BLaER1 treated with 17β-estradiol and CSF1 and Interleukin-3, amounts not matched to agents 10 nM and 100 nM (cell line): ENCODE measurements at regions not wholly inside any gene's neighbourhood (a gene's known extent, or its start where the extent isn't known, plus 50 kb on each side); places are given as distances from the start of the nearest gene placed in this dataset.
"Not testable (repeated sequence)": the region's sequence is repeated elsewhere in the genome, so short reads cannot be mapped to it uniquely, and the experiment has no call there.

Experiments used
- H3K27ac ChIP-seq, 11 experiments: shearing (Covaris generic); formaldehyde crosslinking; 2 replicates each; pipeline ENCODE4 v1.8.1; 2022
- H3K27me3 ChIP-seq, 11 experiments: shearing (Covaris generic); formaldehyde crosslinking; 2 replicates each; pipeline ENCODE4 v1.8.1; 2022
- H3K36me3 ChIP-seq, 11 experiments: shearing (Covaris generic); formaldehyde crosslinking; 2 replicates each; pipeline ENCODE4 v1.8.1; 2022
- H3K4me1 ChIP-seq, 10 experiments: shearing (Covaris generic); formaldehyde crosslinking; 2 replicates each; pipeline ENCODE4 v1.8.1; 2022
- H3K4me2 ChIP-seq, 11 experiments: shearing (Covaris generic); formaldehyde crosslinking; 2 replicates each; pipeline ENCODE4 v1.8.1; 2022
- H3K4me3 ChIP-seq, 10 experiments: shearing (Covaris generic); formaldehyde crosslinking; 2 replicates each; pipeline ENCODE4 v1.8.1; 2022
- H3K9ac ChIP-seq, 11 experiments: shearing (Covaris generic); formaldehyde crosslinking; 2 replicates each; pipeline ENCODE4 v1.8.1; 2022
- H3K9me3 ChIP-seq, 11 experiments: shearing (Covaris generic); formaldehyde crosslinking; replicated peaks in 1 of 11; 2 replicates each; pipeline ENCODE4 v1.8.1; 2022
- H4K20me1 ChIP-seq, 11 experiments: shearing (Covaris generic); formaldehyde crosslinking; 2 replicates each; pipeline ENCODE4 v1.8.1; 2022
- Cebpa-rat ChIP-seq, 11 experiments: shearing (Covaris generic); IDR thresholded peaks; 2 replicates each; pipeline ENCODE4 v1.8.1; 2022

DNA sequence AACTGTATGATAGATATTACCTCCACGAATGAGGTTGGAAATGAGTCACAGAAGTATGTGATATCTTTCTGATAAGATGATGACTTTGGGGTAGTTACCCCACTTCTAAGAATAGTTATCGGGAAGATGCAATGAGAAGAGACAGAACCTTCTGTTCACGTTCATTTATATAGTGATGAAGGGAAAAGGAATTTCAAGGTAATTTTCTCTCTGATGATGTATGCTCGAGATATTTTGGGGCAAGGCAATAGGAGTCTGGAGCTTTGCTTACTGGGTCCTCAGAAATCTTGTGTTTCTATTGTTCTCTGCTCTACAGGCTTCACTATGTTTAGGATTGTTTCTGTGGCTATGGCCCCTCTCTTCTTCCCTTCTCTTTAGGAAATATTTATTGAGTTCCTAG lies 1389.6 kb downstream of the CDH8 start:
- TF ChIP-seq Cebpa-rat (IDR thresholded peaks at IDR 0.05) = no peak
- no peak overlapping the region for H3K4me3 ChIP-seq
- H3K27me3 ChIP-seq = no peaks in the 10 kb centered on the region
- no peaks in the 10 kb centered on the region for H3K4me1 ChIP-seq
- no peak overlapping the region for H3K4me2 ChIP-seq
- no peaks in the 10 kb centered on the region for H4K20me1 ChIP-seq
- H3K9ac ChIP-seq = no peak overlapping the region
- no peak overlapping the region for H3K27ac ChIP-seq
- H3K9me3 ChIP-seq = no peaks in the 10 kb centered on the region
- no peaks in the 10 kb centered on the region for H3K36me3 ChIP-seq

DNA sequence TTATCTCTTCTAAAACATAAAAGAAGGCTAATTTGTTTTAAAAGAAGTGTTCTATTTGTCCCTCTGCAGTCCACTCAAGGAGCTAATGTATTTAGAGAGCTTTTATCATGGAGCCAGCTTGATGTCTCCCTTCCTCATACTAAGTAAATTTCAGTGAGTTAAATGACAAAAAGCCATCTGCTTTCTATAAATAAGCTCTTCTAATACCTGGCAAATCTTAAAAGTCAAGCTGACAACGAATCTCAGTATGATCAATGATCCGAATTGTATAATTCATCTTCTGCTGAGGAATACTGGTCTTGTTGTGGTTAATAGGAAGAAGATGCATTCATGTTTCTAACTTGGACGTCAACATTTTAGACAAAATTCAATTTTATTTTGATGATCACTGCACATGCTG lies 1390.7 kb downstream of the CDH8 start:
- Histone ChIP-seq H3K27ac (no peak overlapping the region), H3K27me3 (no peaks in the 10 kb centered on the region), H3K4me2 (no peak overlapping the region), H3K9ac (no peak overlapping the region), H3K36me3 (no peaks in the 10 kb centered on the region), H3K9me3 (no peaks in the 10 kb centered on the region), H3K4me1 (no peaks in the 10 kb centered on the region), H3K4me3 (no peak overlapping the region), H4K20me1 (no peaks in the 10 kb centered on the region)
- TF ChIP-seq Cebpa-rat (IDR thresholded peaks at IDR 0.05) = no peak

DNA sequence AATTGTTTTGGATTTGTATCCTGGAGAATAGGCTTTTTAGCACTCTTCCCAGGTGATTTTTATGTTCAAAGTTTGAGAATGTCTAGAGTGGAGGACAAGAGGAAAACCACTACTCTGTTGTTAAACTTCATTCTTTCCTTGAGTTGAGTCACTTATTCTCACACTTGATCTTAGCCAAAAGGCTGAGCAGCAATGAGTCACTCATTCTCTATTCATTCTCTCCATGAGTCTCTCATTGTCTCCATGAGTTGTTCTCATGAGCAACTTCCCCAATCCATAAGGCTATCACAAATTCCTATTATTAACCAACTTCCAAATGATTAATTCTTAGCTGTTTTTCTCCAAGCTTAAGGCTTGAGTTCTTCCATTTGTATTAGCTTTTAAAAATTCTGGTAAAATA lies 1393.3 kb downstream of the CDH8 start:
- Histone ChIP-seq H3K27me3 (no peaks in the 10 kb centered on the region), H3K4me2 (no peak overlapping the region), H3K9ac (no peak overlapping the region), H3K27ac (no peak overlapping the region), H3K4me3 (no peak overlapping the region), H3K9me3 (no peaks in the 10 kb centered on the region), H3K4me1 (no peaks in the 10 kb centered on the region), H4K20me1 (no peaks in the 10 kb centered on the region), H3K36me3 (no peaks in the 10 kb centered on the region)
- TF ChIP-seq Cebpa-rat (IDR thresholded peaks at IDR 0.05) = no peak

DNA sequence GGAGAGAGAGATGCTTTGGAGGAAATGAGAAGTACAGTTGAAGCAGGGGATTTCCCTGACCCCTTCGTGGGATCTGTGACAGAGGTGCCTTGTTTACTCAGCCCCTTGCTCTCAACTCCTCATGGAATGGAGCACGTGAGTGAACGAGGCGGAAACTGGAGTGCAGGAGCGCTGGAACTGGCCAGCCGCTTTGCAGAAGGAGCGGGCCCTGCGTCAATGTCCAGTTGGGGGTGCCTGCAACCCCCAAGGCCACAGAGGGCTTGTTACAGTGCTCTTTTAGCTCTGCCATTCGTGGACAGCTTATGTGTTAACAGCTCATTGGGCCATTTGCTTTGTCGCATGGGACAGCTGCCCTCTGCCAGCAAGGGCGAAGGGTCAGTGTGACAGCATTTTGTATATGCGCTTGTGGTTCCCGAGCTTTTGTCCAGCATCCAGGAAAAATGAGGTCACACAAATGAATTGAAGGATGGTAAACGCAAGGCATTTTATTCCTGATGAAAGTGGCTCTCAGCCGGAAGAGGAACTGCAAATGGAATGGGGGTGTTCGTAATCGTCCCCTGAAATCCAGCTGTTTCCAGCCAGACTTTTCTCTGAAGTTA lies 1395.1 kb downstream of the CDH8 start:
- Histone ChIP-seq H4K20me1 (no peaks in the 10 kb centered on the region), H3K4me1 (no peaks in the 10 kb centered on the region), H3K27ac (no peak overlapping the region), H3K4me2 (no peak overlapping the region), H3K9me3 (no peaks in the 10 kb centered on the region), H3K36me3 (no peaks in the 10 kb centered on the region), H3K27me3 (no peaks in the 10 kb centered on the region), H3K9ac (no peak overlapping the region), H3K4me3 (no peak overlapping the region)
- no peak for TF ChIP-seq Cebpa-rat (IDR thresholded peaks at IDR 0.05)

DNA sequence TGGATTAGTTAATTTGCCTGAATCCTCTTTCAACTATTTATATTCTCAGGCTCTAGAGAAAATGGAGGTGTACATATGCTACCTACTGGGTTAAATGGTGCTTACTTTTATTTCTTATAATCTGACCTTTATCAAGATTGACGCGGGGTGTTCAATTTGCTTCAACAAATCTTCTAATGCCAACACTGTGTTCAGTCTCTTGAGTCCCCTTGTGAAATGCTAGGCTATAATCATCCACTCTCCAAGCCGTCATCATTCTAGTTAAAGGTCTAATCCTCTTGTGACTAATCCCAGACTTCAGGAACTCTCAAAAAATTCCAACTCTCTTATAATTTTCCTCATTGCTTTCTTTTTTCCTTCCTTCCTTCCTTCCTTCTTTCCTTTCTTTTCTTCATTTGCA lies 1396.2 kb downstream of the CDH8 start:
- H3K4me2 ChIP-seq = no peak overlapping the region
- H3K4me1 ChIP-seq = no peaks in the 10 kb centered on the region
- H3K27ac ChIP-seq = no peak overlapping the region
- no peaks in the 10 kb centered on the region for H4K20me1 ChIP-seq
- no peaks in the 10 kb centered on the region for H3K36me3 ChIP-seq
- H3K27me3 ChIP-seq = no peaks in the 10 kb centered on the region
- no peak overlapping the region for H3K4me3 ChIP-seq
- H3K9ac ChIP-seq = no peak overlapping the region
- TF ChIP-seq Cebpa-rat (IDR thresholded peaks at IDR 0.05) = no peak
- H3K9me3 ChIP-seq = no peaks in the 10 kb centered on the region

DNA sequence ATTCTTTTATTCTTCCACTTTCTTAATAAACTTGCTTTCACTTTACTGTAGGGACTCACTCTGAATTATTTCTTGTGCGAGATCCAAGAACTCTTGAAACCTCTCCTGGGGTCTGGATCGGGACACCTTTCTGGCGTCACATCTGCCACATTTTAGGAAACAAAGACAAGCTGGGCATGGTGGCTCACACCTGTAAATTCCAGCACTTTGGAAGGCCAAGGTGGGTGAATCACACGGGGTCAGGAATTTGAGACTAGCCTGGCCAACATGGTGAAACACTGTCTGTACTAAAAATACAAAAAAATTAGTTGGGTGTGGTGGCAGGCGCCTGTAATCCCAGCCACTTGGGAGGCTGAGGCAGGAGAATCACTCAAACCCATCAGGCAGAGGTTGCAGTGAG lies 1399.6 kb downstream of the CDH8 start:
- H3K9me3 ChIP-seq = peaks cover 9 to 17% (median 12%) of the 10 kb centered on the region in 11 experiments; a peak in 21 of 22 replicates
- not testable (repeated sequence) for H3K27me3 ChIP-seq, H3K27ac ChIP-seq, H3K4me1 ChIP-seq, H4K20me1 ChIP-seq, H3K4me2 ChIP-seq, H3K9ac ChIP-seq, H3K4me3 ChIP-seq, H3K36me3 ChIP-seq

DNA sequence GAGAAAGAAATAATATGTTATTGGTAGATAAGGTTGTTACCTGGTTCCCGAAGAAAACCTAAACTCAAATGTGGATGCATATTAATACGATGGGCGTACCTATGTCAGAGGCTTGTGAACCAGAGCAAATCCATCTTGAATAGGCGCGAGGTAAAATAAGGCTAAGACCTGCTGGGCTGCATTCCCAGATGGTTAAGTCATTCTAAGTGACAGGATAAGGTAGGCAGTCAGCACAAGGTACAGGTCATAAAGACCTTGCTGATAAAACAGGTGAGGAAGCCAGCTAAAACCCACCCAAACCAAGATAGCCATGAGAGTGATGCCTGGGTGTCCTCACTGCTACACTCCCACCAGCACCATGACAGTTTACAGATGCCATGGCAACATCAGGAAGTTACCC lies 1400.1 kb downstream of the CDH8 start:
- TF ChIP-seq Cebpa-rat (IDR thresholded peaks at IDR 0.05) = no peak

DNA sequence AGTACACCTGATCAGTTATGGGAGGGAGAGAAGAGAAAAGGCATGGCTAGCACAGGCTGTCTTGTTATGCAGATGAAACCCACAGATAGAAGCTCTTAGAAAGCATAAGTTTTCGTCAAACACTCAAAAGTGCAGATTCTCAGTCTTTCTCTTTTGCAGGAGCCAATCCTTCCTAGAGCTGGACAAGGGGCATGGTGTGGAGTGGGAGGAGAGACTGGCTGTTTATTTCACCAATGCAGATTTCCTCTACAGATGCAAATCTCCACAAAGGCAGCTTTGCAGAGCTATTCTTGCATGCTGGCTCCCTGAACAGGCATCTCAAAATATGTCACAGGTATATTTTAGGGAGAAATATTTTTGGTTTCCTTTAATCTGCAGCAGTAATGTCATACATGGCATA lies 1400.7 kb downstream of the CDH8 start:
- peaks cover 9 to 17% (median 12%) of the 10 kb centered on the region in 11 experiments; a peak in 21 of 22 replicates for H3K9me3 ChIP-seq
- H3K4me1 ChIP-seq = no peaks in the 10 kb centered on the region
- no peak overlapping the region for H3K4me3 ChIP-seq
- no peak overlapping the region for H3K27ac ChIP-seq
- no peak overlapping the region for H3K4me2 ChIP-seq
- no peaks in the 10 kb centered on the region for H4K20me1 ChIP-seq
- H3K27me3 ChIP-seq = no peaks in the 10 kb centered on the region
- no peak overlapping the region for H3K9ac ChIP-seq
- H3K36me3 ChIP-seq = no peaks in the 10 kb centered on the region
- no peak for TF ChIP-seq Cebpa-rat (IDR thresholded peaks at IDR 0.05)

More for the DNA sequence above, 1400.1 kb downstream of the CDH8 start:
- no peak overlapping the region for H3K4me3 ChIP-seq
- no peak overlapping the region for H3K4me2 ChIP-seq
- H3K27ac ChIP-seq = no peak overlapping the region
- no peaks in the 10 kb centered on the region for H4K20me1 ChIP-seq
- no peak overlapping the region for H3K9ac ChIP-seq
- no peaks in the 10 kb centered on the region for H3K27me3 ChIP-seq
- no peaks in the 10 kb centered on the region for H3K36me3 ChIP-seq
- H3K4me1 ChIP-seq = no peaks in the 10 kb centered on the region
- H3K9me3 ChIP-seq = peaks cover 9 to 17% (median 12%) of the 10 kb centered on the region in 11 experiments; a peak in 21 of 22 replicates

DNA sequence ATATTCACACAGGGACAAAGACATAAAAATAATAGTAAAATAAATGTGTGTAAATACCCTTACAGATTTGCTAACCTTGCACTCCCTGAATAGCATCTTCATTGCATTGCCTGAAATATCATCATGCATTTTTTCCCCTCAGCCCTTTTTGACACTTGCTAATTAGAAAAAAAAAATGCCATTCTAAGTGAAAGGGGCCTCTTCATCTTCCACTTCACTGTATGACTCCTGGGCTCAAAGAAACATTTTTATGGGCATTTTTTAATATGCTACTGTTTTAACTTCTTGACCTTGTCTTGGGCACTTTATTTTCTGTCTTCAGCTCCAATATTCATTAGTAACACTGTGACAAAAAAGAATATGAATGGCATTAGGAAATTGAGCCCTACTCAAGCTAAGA lies 1424.4 kb downstream of the CDH8 start:
- no peaks in the 10 kb centered on the region for H3K4me1 ChIP-seq
- no peaks in the 10 kb centered on the region for H3K9me3 ChIP-seq
- no peaks in the 10 kb centered on the region for H3K36me3 ChIP-seq
- H4K20me1 ChIP-seq = no peaks in the 10 kb centered on the region
- TF ChIP-seq Cebpa-rat (IDR thresholded peaks at IDR 0.05) = peak in 1 of 11 experiments; percentile 23; a peak in 2 of 22 replicates
- H3K9ac ChIP-seq = no peak overlapping the region
- no peak overlapping the region for H3K4me3 ChIP-seq
- no peaks in the 10 kb centered on the region for H3K27me3 ChIP-seq
- no peak overlapping the region for H3K4me2 ChIP-seq
- H3K27ac ChIP-seq = no peak overlapping the region

DNA sequence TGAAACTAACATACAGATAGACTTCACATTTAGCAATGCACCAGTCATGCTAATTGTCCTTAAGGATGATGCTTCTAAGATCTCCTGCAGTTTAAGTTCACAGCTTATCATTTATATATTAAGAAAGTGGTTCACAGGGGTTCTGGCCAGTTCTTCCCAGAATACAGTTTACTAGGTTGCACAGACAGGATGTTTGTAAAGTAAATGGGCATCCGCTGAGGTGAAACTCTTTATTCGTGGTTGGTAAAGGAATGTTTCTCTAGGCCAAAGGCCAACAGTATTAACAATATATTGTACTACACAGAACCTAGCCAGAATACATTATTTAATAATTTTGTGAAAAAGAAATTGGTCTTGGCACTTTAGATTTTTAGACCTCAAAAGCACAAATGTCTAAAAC lies 1427.3 kb downstream of the CDH8 start:
- H3K27ac ChIP-seq = no peak overlapping the region
- no peak overlapping the region for H3K4me2 ChIP-seq
- H3K36me3 ChIP-seq = no peaks in the 10 kb centered on the region
- no peak for TF ChIP-seq Cebpa-rat (IDR thresholded peaks at IDR 0.05)
- no peak overlapping the region for H3K4me3 ChIP-seq
- H3K9ac ChIP-seq = no peak overlapping the region
- no peaks in the 10 kb centered on the region for H3K9me3 ChIP-seq
- H3K27me3 ChIP-seq = no peaks in the 10 kb centered on the region
- no peaks in the 10 kb centered on the region for H4K20me1 ChIP-seq
- H3K4me1 ChIP-seq = no peaks in the 10 kb centered on the region

DNA sequence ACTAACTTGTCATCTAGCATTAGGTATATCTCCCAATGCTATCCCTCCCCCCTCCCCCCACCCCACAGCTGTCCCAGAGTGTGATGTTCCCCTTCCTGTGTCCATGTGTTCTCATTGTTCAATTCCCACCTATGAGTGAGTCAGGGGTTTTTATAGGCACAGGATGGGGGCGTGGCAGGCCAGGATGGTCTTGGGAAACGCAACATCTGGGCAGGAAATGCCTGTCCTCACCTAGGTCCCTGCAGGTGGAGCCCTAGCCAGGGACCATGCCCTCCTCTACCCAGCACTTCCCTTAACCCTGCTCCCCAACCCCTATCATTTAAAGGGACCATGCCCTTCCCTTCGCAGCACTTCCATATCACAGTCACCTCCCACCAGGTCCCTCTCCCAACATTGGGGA lies 1430.6 kb downstream of the CDH8 start:
- not testable (repeated sequence) for H3K4me3 ChIP-seq, H3K4me1 ChIP-seq, H4K20me1 ChIP-seq, H3K9me3 ChIP-seq, H3K27ac ChIP-seq, H3K36me3 ChIP-seq, H3K9ac ChIP-seq, H3K4me2 ChIP-seq, H3K27me3 ChIP-seq
